ENCODE measurements at regions not wholly inside any gene's neighbourhood (a gene's known extent, or its start where the extent isn't known, plus 50 kb on each side); places are given as distances from the start of the nearest gene placed in this dataset.

GRCh38 chr13:79810669-79811068, 329.7 kb downstream of the NDFIP2 start:
- DNase-seq (ENCODE audit: low spot score): no peak

GRCh38 chr13:79810018-79810417, 329.1 kb downstream of the NDFIP2 start:
- no peak for DNase-seq (ENCODE audit: low spot score)

GRCh38 chr13:79808475-79808874, 327.5 kb downstream of the NDFIP2 start:
- DNase-seq (ENCODE audit: low spot score): no peak

GRCh38 chr13:79807554-79807953, 326.6 kb downstream of the NDFIP2 start:
- DNase-seq (ENCODE audit: low spot score): no peak

- DNase-seq (ENCODE audit: low spot score): no peak
Measured at GRCh38 chr13:79806821-79807220, 325.9 kb downstream of the NDFIP2 start.

GRCh38 chr13:79805317-79805716, 324.4 kb downstream of the NDFIP2 start:
- no peak for DNase-seq (ENCODE audit: low spot score)

- DNase-seq (ENCODE audit: low spot score): no peak
Measured at GRCh38 chr13:79803989-79804388, 323.0 kb downstream of the NDFIP2 start.

GRCh38 chr13:79803296-79803695, 322.3 kb downstream of the NDFIP2 start:
- no peak for DNase-seq (ENCODE audit: low spot score)

GRCh38 chr13:79802389-79803085, 321.6 kb downstream of the NDFIP2 start:
- DNase-seq (ENCODE audit: low spot score): no peak

- no peak for DNase-seq (ENCODE audit: low spot score)
Measured at GRCh38 chr13:79799059-79799867, 318.3 kb downstream of the NDFIP2 start.

GRCh38 chr13:79796136-79796535, 315.2 kb downstream of the NDFIP2 start:
- DNase-seq (ENCODE audit: low spot score): no peak

- no peak for DNase-seq (ENCODE audit: low spot score)
Measured at GRCh38 chr13:79794931-79795330, 314.0 kb downstream of the NDFIP2 start.

- DNase-seq (ENCODE audit: low spot score): no peak
Measured at GRCh38 chr13:79792716-79793115, 311.8 kb downstream of the NDFIP2 start.

GRCh38 chr13:79791471-79792042, 310.6 kb downstream of the NDFIP2 start:
- no peak for DNase-seq (ENCODE audit: low spot score)

GRCh38 chr13:79786176-79786575, 305.2 kb downstream of the NDFIP2 start:
- no peak for DNase-seq (ENCODE audit: low spot score)

- DNase-seq (ENCODE audit: low spot score): no peak
Measured at GRCh38 chr13:79782541-79783205, 301.7 kb downstream of the NDFIP2 start.

GRCh38 chr13:79781829-79782540, 301.0 kb downstream of the NDFIP2 start:
- no peak for DNase-seq (ENCODE audit: low spot score)

- DNase-seq (ENCODE audit: low spot score): no peak
Measured at GRCh38 chr13:79780240-79780639, 299.3 kb downstream of the NDFIP2 start.

- DNase-seq (ENCODE audit: low spot score): no peak
Measured at GRCh38 chr13:79779761-79780160, 298.8 kb downstream of the NDFIP2 start.

- DNase-seq (ENCODE audit: low spot score): no peak
Measured at GRCh38 chr13:79778741-79779460, 297.9 kb downstream of the NDFIP2 start.

GRCh38 chr13:79777504-79777903, 296.5 kb downstream of the NDFIP2 start:
- DNase-seq (ENCODE audit: low spot score): no peak

Measured in NAMALWA (cell line).